GM23248 (cell line): ENCODE measurements at regions not wholly inside any gene's neighbourhood (a gene's known extent, or its start where the extent isn't known, plus 50 kb on each side); places are given as distances from the start of the nearest gene placed in this dataset.

Experiments used
- DNase-seq: peaks from one replicate; pipeline ENCODE4 v3.0.0-alpha.2; 2015
- H2AFZ ChIP-seq: fragments of 200-600 bp; sonication (generic); 2 replicates; pipeline ENCODE4 v1.6.1; 2016; ENCODE audit warnings: antibody characterized with exemption
- H3F3A ChIP-seq: fragments of 200-600 bp; sonication (generic); 2 replicates; pipeline ENCODE4 v1.6.1; 2016; ENCODE audit warnings: mild to moderate bottlenecking, antibody characterized with exemption, mixed run types; ENCODE audit not compliant: insufficient read depth
- H3K27ac ChIP-seq: fragments of 200-600 bp; sonication (generic); 2 replicates; pipeline ENCODE4 v1.5.1; 2016; ENCODE audit warnings: mild to moderate bottlenecking
- H3K27me3 ChIP-seq: fragments of 200-600 bp; sonication (generic); replicated peaks from 2 replicates; pipeline ENCODE4 v1.6.1; 2016; ENCODE audit warnings: mild to moderate bottlenecking; ENCODE audit not compliant: insufficient read depth
- H3K36me3 ChIP-seq: fragments of 200-600 bp; sonication (generic); 2 replicates; pipeline ENCODE4 v1.6.1; 2016; ENCODE audit warnings: low read depth, mild to moderate bottlenecking
- H3K4me1 ChIP-seq: fragments of 200-600 bp; sonication (generic); 2 replicates; pipeline ENCODE4 v1.6.1; 2016; ENCODE audit warnings: mild to moderate bottlenecking; ENCODE audit not compliant: insufficient read depth
- H3K4me2 ChIP-seq: fragments of 200-600 bp; sonication (generic); one replicate; pipeline ENCODE4 v1.6.1; 2016; ENCODE audit warnings: mild to moderate bottlenecking; ENCODE audit not compliant: unreplicated experiment
- H3K4me3 ChIP-seq: fragments of 200-600 bp; sonication (generic); 2 replicates; pipeline ENCODE4 v1.5.1; 2016; ENCODE audit warnings: mild to moderate bottlenecking
- H3K79me2 ChIP-seq: fragments of 200-600 bp; sonication (generic); 2 replicates; pipeline ENCODE4 v1.6.1; 2016; ENCODE audit warnings: mild to moderate bottlenecking; ENCODE audit not compliant: insufficient read depth
- H3K9ac ChIP-seq: fragments of 200-600 bp; sonication (generic); 2 replicates; pipeline ENCODE4 v1.6.1; 2016; ENCODE audit warnings: mild to moderate bottlenecking
- H3K9me2 ChIP-seq: fragments of 200-600 bp; sonication (generic); 2 replicates; pipeline ENCODE4 v1.6.1; 2016; ENCODE audit warnings: mixed run types, mild to moderate bottlenecking, moderate library complexity; ENCODE audit not compliant: insufficient read depth
- H3K9me3 ChIP-seq: fragments of 200-600 bp; sonication (generic); one replicate; pipeline ENCODE4 v1.6.1; 2017; ENCODE audit warnings: low read depth
- H4K20me1 ChIP-seq: fragments of 200-600 bp; sonication (generic); 2 replicates; pipeline ENCODE4 v1.6.0; 2016; ENCODE audit not compliant: insufficient read depth
- EZH2 ChIP-seq: fragments of 200-600 bp; sonication (generic); IDR thresholded peaks from 2 replicates; pipeline ENCODE4 v1.6.1; 2018; ENCODE audit warnings: antibody characterized with exemption, mild to moderate bottlenecking; ENCODE audit not compliant: insufficient read depth, poor library complexity, severe bottlenecking
- EZH2phosphoT487 ChIP-seq: fragments of 200-600 bp; sonication (generic); IDR thresholded peaks from 2 replicates; pipeline ENCODE4 v1.6.1; 2018; ENCODE audit warnings: antibody characterized with exemption, moderate library complexity, mild to moderate bottlenecking, low read depth; ENCODE audit not compliant: insufficient read depth
- WGBS, 2 experiments: methylation state at CpG; one replicate each; pipeline ENCODE4 v1.1.6; 2015 to 2017; ENCODE audit warnings: low lambda C conversion rate in 2 of 2, low coverage in 1 of 2; ENCODE audit errors: missing lambda C conversion rate in 2 of 2; 5-methylcytosine and 5-hydroxymethylcytosine counted together
- in situ Hi-C: fragments of 300-500 bp; cut with MboI; formaldehyde crosslinking; loops from 2 replicates; pipeline ENCODE4 v1.15.0; 2020

- H3K36me3 ChIP-seq, result no peaks in the 10 kb centered on the region
- no peaks in the 10 kb centered on the region for H3K4me1 ChIP-seq
- H3F3A ChIP-seq, result no peaks in the 10 kb centered on the region
- H3K4me2 ChIP-seq, result no peak overlapping the region
- H2AFZ ChIP-seq, result no peak overlapping the region
- 38 to 40% methylated on average over 5 of the region's 5 CpGs for WGBS, 2 experiments
- H3K9me2 ChIP-seq, result no peaks in the 10 kb centered on the region
- no peak for TF ChIP-seq EZH2
- no peak for TF ChIP-seq EZH2phosphoT487
- no peak overlapping the region for H3K4me3 ChIP-seq
- no peaks in the 10 kb centered on the region for H4K20me1 ChIP-seq
- H3K9ac ChIP-seq, result no peak overlapping the region
- in situ Hi-C loops, result no loop called here
- peak; percentile 86 for DNase-seq
- H3K79me2 ChIP-seq, result no peaks in the 10 kb centered on the region
- H3K27me3 ChIP-seq, result peaks cover 19% of the 10 kb centered on the region
- H3K9me3 ChIP-seq, result no peaks in the 10 kb centered on the region
- H3K27ac ChIP-seq, result no peak overlapping the region
These were observed 132.3 kb downstream of the SNAPC1 start for GRCh38 chr14:61894452-61895077.

GRCh38 chr14:61897300-61897699, 135.1 kb downstream of the SNAPC1 start:
- Histone ChIP-seq H3K9me2 (no peaks in the 10 kb centered on the region), H2AFZ (no peak overlapping the region), H3K36me3 (no peaks in the 10 kb centered on the region), H3K79me2 (no peaks in the 10 kb centered on the region), H3K9me3 (no peaks in the 10 kb centered on the region), H3K27me3 (peaks cover 14% of the 10 kb centered on the region), H3K4me1 (no peaks in the 10 kb centered on the region), H3K27ac (no peak overlapping the region), H4K20me1 (no peaks in the 10 kb centered on the region), H3K9ac (no peak overlapping the region), H3K4me2 (no peak overlapping the region), H3F3A (no peaks in the 10 kb centered on the region), H3K4me3 (no peak overlapping the region)
- no peak for DNase-seq
- TF ChIP-seq EZH2phosphoT487, result no peak
- TF ChIP-seq EZH2, result no peak
- 58 to 62% methylated on average over 3 of the region's 3 CpGs for WGBS, 2 experiments
- in situ Hi-C loops, result no loop called here

- H3K27ac ChIP-seq, result no peak overlapping the region
- H3K4me2 ChIP-seq, result no peak overlapping the region
- no peaks in the 10 kb centered on the region for H3K9me2 ChIP-seq
- no peak overlapping the region for H3K9ac ChIP-seq
- no peaks in the 10 kb centered on the region for H3F3A ChIP-seq
- no peak overlapping the region for H2AFZ ChIP-seq
- no peaks in the 10 kb centered on the region for H3K9me3 ChIP-seq
- in situ Hi-C loops, result no loop called here
- H4K20me1 ChIP-seq, result no peaks in the 10 kb centered on the region
- no peak overlapping the region for H3K4me3 ChIP-seq
- TF ChIP-seq EZH2phosphoT487 (no peak), EZH2 (no peak)
- WGBS, 2 experiments, result 34 to 35% methylated on average over 6 of the region's 6 CpGs
- no peak for DNase-seq
- H3K36me3 ChIP-seq, result no peaks in the 10 kb centered on the region
- H3K4me1 ChIP-seq, result no peaks in the 10 kb centered on the region
- peaks cover 20% of the 10 kb centered on the region for H3K27me3 ChIP-seq
- H3K79me2 ChIP-seq, result no peaks in the 10 kb centered on the region
These were observed 136.3 kb downstream of the SNAPC1 start for GRCh38 chr14:61898568-61898967.

- H2AFZ ChIP-seq, result no peak overlapping the region
- H3K36me3 ChIP-seq, result no peaks in the 10 kb centered on the region
- no peak overlapping the region for H3K4me3 ChIP-seq
- H3F3A ChIP-seq, result no peaks in the 10 kb centered on the region
- no peaks in the 10 kb centered on the region for H4K20me1 ChIP-seq
- in situ Hi-C loops, result no loop called here
- TF ChIP-seq EZH2phosphoT487, result no peak
- TF ChIP-seq EZH2, result no peak
- no peak overlapping the region for H3K4me2 ChIP-seq
- H3K9ac ChIP-seq, result no peak overlapping the region
- no peaks in the 10 kb centered on the region for H3K4me1 ChIP-seq
- no peaks in the 10 kb centered on the region for H3K79me2 ChIP-seq
- WGBS, 2 experiments, result 74 to 75% methylated on average over 4 of the region's 4 CpGs
- no peak for DNase-seq
- no peaks in the 10 kb centered on the region for H3K9me2 ChIP-seq
- H3K27ac ChIP-seq, result no peak overlapping the region
- H3K9me3 ChIP-seq, result no peaks in the 10 kb centered on the region
- peaks cover 22% of the 10 kb centered on the region for H3K27me3 ChIP-seq
These were observed 137.3 kb downstream of the SNAPC1 start for GRCh38 chr14:61899497-61899896.

- WGBS, 2 experiments, result 20 to 29% methylated on average over 2 of the region's 2 CpGs
- Histone ChIP-seq H3K27me3 (peaks cover 27% of the 10 kb centered on the region), H3K4me3 (no peak overlapping the region), H3K36me3 (no peaks in the 10 kb centered on the region), H4K20me1 (no peaks in the 10 kb centered on the region), H3K9me3 (no peaks in the 10 kb centered on the region), H3K27ac (no peak overlapping the region), H3K4me1 (no peaks in the 10 kb centered on the region), H3F3A (no peaks in the 10 kb centered on the region), H3K9ac (no peak overlapping the region), H3K79me2 (no peaks in the 10 kb centered on the region), H3K9me2 (no peaks in the 10 kb centered on the region), H2AFZ (no peak overlapping the region), H3K4me2 (no peak overlapping the region)
- DNase-seq, result no peak
- TF ChIP-seq EZH2phosphoT487 (no peak), EZH2 (no peak)
- in situ Hi-C loops, result loop anchor here (10.0 kb wide), 1 partner anchor 220 kb away; no protein-coding TSS in a partner anchor
These were observed 142.7 kb downstream of the SNAPC1 start for GRCh38 chr14:61904946-61905345.
